GM12891 (cell line): ENCODE measurements at regions not wholly inside any gene's neighbourhood (a gene's known extent, or its start where the extent isn't known, plus 50 kb on each side); places are given as distances from the start of the nearest gene placed in this dataset.

Experiments
- PAX5 ChIP-seq: IDR thresholded peaks from 2 replicates; pipeline ENCODE4 v1.6.1; 2011; ENCODE audit warnings: low read length, moderate library complexity, mild to moderate bottlenecking; ENCODE audit not compliant: insufficient read depth, severe bottlenecking
- POLR2A ChIP-seq: IDR thresholded peaks from 2 replicates; pipeline ENCODE4 v1.6.1; 2011; ENCODE audit warnings: low read depth, low read length, control low read depth
- POLR2AphosphoS5 ChIP-seq: IDR thresholded peaks from 2 replicates; pipeline ENCODE4 v1.6.1; 2011; ENCODE audit warnings: low read depth, low read length, control low read depth
- POU2F2 ChIP-seq: IDR thresholded peaks from 2 replicates; pipeline ENCODE4 v1.6.1; 2011; ENCODE audit warnings: low read depth, mild to moderate bottlenecking, control low read depth, low read length, moderate library complexity
- SPI1 ChIP-seq: IDR thresholded peaks from 2 replicates; pipeline ENCODE4 v1.6.1; 2011; ENCODE audit warnings: low read depth, low read length, control low read depth
- TAF1 ChIP-seq: IDR thresholded peaks from 2 replicates; pipeline ENCODE4 v1.6.1; 2011; ENCODE audit warnings: low read depth, low read length, control low read depth

DNA sequence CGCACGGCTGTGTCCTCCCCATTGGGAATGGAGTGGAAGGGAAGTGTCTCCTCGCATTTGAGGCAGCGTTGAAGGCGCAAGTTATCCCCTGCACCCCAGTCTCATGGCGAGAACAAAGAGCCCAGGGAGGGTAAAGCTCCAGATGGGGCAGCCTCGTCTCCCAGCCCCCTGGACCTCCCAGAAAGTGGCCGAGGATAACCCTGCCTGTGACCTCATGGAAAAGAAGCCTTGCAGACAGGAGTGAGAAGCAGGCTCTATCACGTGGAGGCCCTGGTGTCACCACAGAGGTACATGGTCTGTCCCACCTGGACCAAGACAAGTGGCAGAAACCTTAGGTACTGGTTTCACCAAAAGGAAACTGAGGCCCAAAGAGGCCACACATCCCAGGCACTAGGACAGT lies 134.8 kb upstream of the RPS6KA2 start:
- TF ChIP-seq POLR2AphosphoS5, result no peak
- TF ChIP-seq POLR2A, result no peak
- no peak for TF ChIP-seq TAF1
- no peak for TF ChIP-seq SPI1
- no peak for TF ChIP-seq PAX5
- no peak for TF ChIP-seq POU2F2
